MCF 10A (cell line): ENCODE measurements at regions not wholly inside any gene's neighbourhood (a gene's known extent, or its start where the extent isn't known, plus 50 kb on each side); places are given as distances from the start of the nearest gene placed in this dataset.

Experiments used
- BruUV-seq: library from RNA; stranded (reverse); fragments of 400-500 nt; replicated peaks from 2 replicates; lab custom pipeline; 2021; lab: Mats Ljungman, UMichigan
- CTCF ChIA-PET: fragments of 300-600 bp; sonication (Branson Sonifier 250); formaldehyde crosslinking; extraction: SDS; loops from one replicate; lab custom pipeline; 2021; ENCODE audit warnings: antibody characterized with exemption, inconsistent platforms; lab: Yijun Ruan, JAX
- POLR2A ChIA-PET: fragments of 300-600, 350-650 bp; sonication (Branson Sonifier 250); formaldehyde crosslinking; extraction: SDS; loops from one replicate; lab custom pipeline; 2020; ENCODE audit warnings: antibody characterized with exemption, inconsistent platforms; lab: Yijun Ruan, JAX
- DNase-seq: peaks from one replicate; pipeline ENCODE4 v3.0.0-alpha.2; 2018; ENCODE audit not compliant: unreplicated experiment
- H3K27ac Mint-ChIP-seq: one replicate; pipeline ENCODE4 v1.8.0; 2022; ENCODE audit warnings: mild to moderate bottlenecking, low read depth, mixed read lengths; ENCODE audit not compliant: unreplicated experiment
- H3K27me3 Mint-ChIP-seq: one replicate; pipeline ENCODE4 v1.8.0; 2022; ENCODE audit warnings: mixed read lengths; ENCODE audit not compliant: insufficient read depth, unreplicated experiment
- H3K36me3 Mint-ChIP-seq: one replicate; pipeline ENCODE4 v1.8.0; 2022; ENCODE audit warnings: mild to moderate bottlenecking, moderate library complexity, mixed read lengths; ENCODE audit not compliant: insufficient read depth, unreplicated experiment
- H3K4me1 Mint-ChIP-seq: one replicate; pipeline ENCODE4 v1.8.0; 2022; ENCODE audit warnings: mixed read lengths; ENCODE audit not compliant: insufficient read depth, unreplicated experiment
- H3K4me3 Mint-ChIP-seq: one replicate; pipeline ENCODE4 v1.8.0; 2022; ENCODE audit warnings: mild to moderate bottlenecking, moderate library complexity, mixed read lengths; ENCODE audit not compliant: unreplicated experiment
- H3K9me3 Mint-ChIP-seq: one replicate; pipeline ENCODE4 v1.8.0; 2022; ENCODE audit warnings: mixed read lengths; ENCODE audit not compliant: unreplicated experiment
- CTCF ChIP-seq: fragments of 200-600 bp; IDR thresholded peaks from one replicate; pipeline ENCODE4 v1.8.0; 2022; ENCODE audit warnings: antibody characterized with exemption, mild to moderate bottlenecking; ENCODE audit not compliant: unreplicated experiment
- intact Hi-C: fragments of 100-400 bp; cut with micrococcal nuclease; formaldehyde crosslinking; loops from 2 replicates; pipeline ENCODE4 v1.14.1; 2022

DNA sequence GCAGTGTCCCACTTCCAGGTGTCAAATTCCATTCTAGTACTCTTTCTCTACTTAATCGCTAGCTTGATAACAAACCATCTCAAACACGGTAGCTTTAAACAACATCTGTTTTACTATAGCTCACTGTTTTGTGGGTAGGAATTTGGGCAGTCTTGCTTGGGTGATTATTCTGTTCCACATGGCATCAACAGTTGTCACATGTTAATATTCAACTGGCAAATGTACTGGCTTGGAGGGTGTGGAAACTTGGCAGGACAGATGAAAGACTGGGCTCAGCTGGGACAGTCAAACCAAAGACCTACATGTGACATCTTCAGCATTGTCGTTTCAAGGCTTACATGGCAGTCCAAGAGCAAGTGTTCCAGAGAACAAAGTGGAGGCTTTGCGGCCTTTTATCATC lies 241.8 kb downstream of the PTH2R start:
- TF ChIP-seq CTCF, result no peak
- H3K4me3 Mint-ChIP-seq, result no peak overlapping the region
- no peak for DNase-seq
- no peaks in the 10 kb centered on the region for H3K4me1 Mint-ChIP-seq
- H3K9me3 Mint-ChIP-seq, result no peaks in the 10 kb centered on the region
- POLR2A ChIA-PET, result no interaction called here
- BruUV-seq, result no TSS peak
- H3K27ac Mint-ChIP-seq, result no peak overlapping the region
- intact Hi-C loops, result no loop called here
- CTCF ChIA-PET, result interaction anchor here (0.5 kb wide), 1 partner anchor 71 kb away, joined by 3 read pairs; no protein-coding TSS in a partner anchor
- H3K36me3 Mint-ChIP-seq, result no peaks in the 10 kb centered on the region
- H3K27me3 Mint-ChIP-seq, result peaks cover 11% of the 10 kb centered on the region

- intact Hi-C loops, result no loop called here
- Mint-ChIP-seq H3K4me1 (no peaks in the 10 kb centered on the region), H3K36me3 (no peaks in the 10 kb centered on the region), H3K4me3 (no peak overlapping the region), H3K9me3 (no peaks in the 10 kb centered on the region), H3K27ac (no peak overlapping the region), H3K27me3 (peaks cover 11% of the 10 kb centered on the region)
- TF ChIP-seq CTCF, result no peak
- POLR2A ChIA-PET, result no interaction called here
- CTCF ChIA-PET, result no interaction called here
- no peak for DNase-seq
- BruUV-seq, result no TSS peak
Observed at GRCh38 chr2:208653383-208653782, 246.8 kb downstream of the PTH2R start.

GRCh38 chr2:208654056-208654455 lies 247.5 kb downstream of the PTH2R start:
- no peaks in the 10 kb centered on the region for H3K36me3 Mint-ChIP-seq
- no peak overlapping the region for H3K27ac Mint-ChIP-seq
- DNase-seq, result no peak
- no TSS peak for BruUV-seq
- H3K9me3 Mint-ChIP-seq, result no peaks in the 10 kb centered on the region
- CTCF ChIA-PET, result no interaction called here
- no peak for TF ChIP-seq CTCF
- POLR2A ChIA-PET, result no interaction called here
- intact Hi-C loops, result no loop called here
- H3K4me1 Mint-ChIP-seq, result no peaks in the 10 kb centered on the region
- H3K4me3 Mint-ChIP-seq, result no peak overlapping the region
- peaks cover 11% of the 10 kb centered on the region for H3K27me3 Mint-ChIP-seq

GRCh38 chr2:208657468-208657867 lies 250.9 kb downstream of the PTH2R start:
- no TSS peak for BruUV-seq
- peak; percentile 35 for DNase-seq
- TF ChIP-seq CTCF, result no peak
- H3K36me3 Mint-ChIP-seq, result no peaks in the 10 kb centered on the region
- intact Hi-C loops, result no loop called here
- H3K27ac Mint-ChIP-seq, result no peak overlapping the region
- ChIA-PET POLR2A (no interaction called here), CTCF (interaction anchor here (0.5 kb wide), 1 partner anchor 29 kb away, joined by 4 read pairs; no protein-coding TSS in a partner anchor)
- no peak overlapping the region for H3K4me3 Mint-ChIP-seq
- no peaks in the 10 kb centered on the region for H3K9me3 Mint-ChIP-seq
- H3K27me3 Mint-ChIP-seq, result peaks cover 4% of the 10 kb centered on the region
- no peaks in the 10 kb centered on the region for H3K4me1 Mint-ChIP-seq
